ENCODE measurements at regions not wholly inside any gene's neighbourhood (a gene's known extent, or its start where the extent isn't known, plus 50 kb on each side); places are given as distances from the start of the nearest gene placed in this dataset.

- CTCF ChIA-PET = interaction anchor here (2.1 kb wide), 1 partner anchor 50 kb away, joined by 6 read pairs; no protein-coding TSS in a partner anchor
- POLR2A ChIA-PET = no interaction called here
- ATAC-seq = no peak
- Mint-ChIP-seq H3K36me3 (peaks cover 19% of the 10 kb centered on the region), H3K9me3 (peaks cover 19% of the 10 kb centered on the region), H3K27ac (no peak overlapping the region), H3K4me3 (no peak overlapping the region), H3K4me1 (peaks cover 12% of the 10 kb centered on the region), H3K27me3 (ENCODE audit: low read depth) (no peaks in the 10 kb centered on the region)
- no peak for DNase-seq (ENCODE audit: low spot score)
- TF ChIP-seq MYBL2 (CRISPR knock-in tag; IDR thresholded peaks at IDR 0.05) (no peak), SP1 (CRISPR knock-in tag; conservative IDR thresholded peaks at IDR 0.05) (no peak), NR1H2 (CRISPR knock-in tag; IDR thresholded peaks at IDR 0.05) (no peak), NR2C2 (CRISPR knock-in tag; IDR thresholded peaks at IDR 0.05) (no peak), GTF2I (CRISPR knock-in tag; conservative IDR thresholded peaks at IDR 0.05) (no peak), CTCF (IDR thresholded peaks at IDR 0.05) (no peak), ZNF512 (CRISPR knock-in tag; IDR thresholded peaks at IDR 0.05; ENCODE audit: borderline replicate concordance) (no peak), USF1 (CRISPR knock-in tag; IDR thresholded peaks at IDR 0.05) (no peak), ZNF416 (CRISPR knock-in tag; IDR thresholded peaks at IDR 0.05) (no peak), FOXJ3 (CRISPR knock-in tag; IDR thresholded peaks at IDR 0.05; ENCODE audit: borderline replicate concordance) (no peak)
- TF ChIP-seq, protein P1, sequence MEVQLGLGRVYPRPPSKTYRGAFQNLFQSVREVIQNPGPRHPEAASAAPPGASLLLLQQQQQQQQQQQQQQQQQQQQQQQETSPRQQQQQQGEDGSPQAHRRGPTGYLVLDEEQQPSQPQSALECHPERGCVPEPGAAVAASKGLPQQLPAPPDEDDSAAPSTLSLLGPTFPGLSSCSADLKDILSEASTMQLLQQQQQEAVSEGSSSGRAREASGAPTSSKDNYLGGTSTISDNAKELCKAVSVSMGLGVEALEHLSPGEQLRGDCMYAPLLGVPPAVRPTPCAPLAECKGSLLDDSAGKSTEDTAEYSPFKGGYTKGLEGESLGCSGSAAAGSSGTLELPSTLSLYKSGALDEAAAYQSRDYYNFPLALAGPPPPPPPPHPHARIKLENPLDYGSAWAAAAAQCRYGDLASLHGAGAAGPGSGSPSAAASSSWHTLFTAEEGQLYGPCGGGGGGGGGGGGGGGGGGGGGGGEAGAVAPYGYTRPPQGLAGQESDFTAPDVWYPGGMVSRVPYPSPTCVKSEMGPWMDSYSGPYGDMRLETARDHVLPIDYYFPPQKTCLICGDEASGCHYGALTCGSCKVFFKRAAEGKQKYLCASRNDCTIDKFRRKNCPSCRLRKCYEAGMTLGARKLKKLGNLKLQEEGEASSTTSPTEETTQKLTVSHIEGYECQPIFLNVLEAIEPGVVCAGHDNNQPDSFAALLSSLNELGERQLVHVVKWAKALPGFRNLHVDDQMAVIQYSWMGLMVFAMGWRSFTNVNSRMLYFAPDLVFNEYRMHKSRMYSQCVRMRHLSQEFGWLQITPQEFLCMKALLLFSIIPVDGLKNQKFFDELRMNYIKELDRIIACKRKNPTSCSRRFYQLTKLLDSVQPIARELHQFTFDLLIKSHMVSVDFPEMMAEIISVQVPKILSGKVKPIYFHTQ (CRISPR knock-in tag; IDR thresholded peaks at IDR 0.05) = no peak
Measured at GRCh38 chr16:86924537-86924936, 346.2 kb downstream of the FOXL1 start.

DNA sequence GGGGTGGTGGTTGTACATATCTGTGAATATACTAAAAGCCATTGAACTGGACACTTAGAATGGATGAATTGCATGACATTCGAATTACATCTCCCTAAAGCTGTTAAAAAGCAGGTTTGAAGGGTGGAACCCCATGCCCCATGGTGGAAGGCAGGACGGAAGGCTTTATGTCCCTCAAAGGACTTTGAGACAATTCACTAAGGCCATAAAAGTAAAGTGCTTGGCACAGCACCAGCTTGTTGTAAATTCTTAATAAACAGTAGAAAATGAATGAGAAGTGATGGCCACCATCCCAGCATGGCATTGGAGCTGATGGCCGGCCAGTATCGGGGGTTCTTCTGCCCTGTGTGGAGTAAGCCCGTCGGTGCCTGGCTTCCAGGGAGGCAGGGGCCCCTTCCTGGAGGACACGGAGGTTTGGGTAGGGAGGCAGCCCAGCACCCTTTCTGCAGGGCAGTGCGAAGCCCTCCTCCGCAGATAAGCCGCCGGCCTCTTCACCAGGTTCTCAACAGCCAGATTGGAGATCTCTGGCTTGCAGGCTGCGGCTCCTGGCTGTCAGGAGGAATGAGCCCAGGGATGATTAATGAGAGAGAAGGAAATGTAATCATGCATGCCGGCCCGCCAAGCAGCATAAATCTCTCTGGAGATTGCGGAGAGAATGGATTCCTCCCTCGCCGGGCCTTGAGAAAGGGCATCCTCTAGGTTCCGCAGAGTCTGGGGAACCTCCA lies 346.9 kb downstream of the FOXL1 start:
- Mint-ChIP-seq H3K27me3 (ENCODE audit: low read depth) (no peaks in the 10 kb centered on the region), H3K9me3 (peaks cover 19% of the 10 kb centered on the region), H3K4me3 (no peak overlapping the region), H3K4me1 (peaks cover 6% of the 10 kb centered on the region), H3K36me3 (peaks cover 17% of the 10 kb centered on the region), H3K27ac (no peak overlapping the region)
- no peak for DNase-seq (ENCODE audit: low spot score)
- ATAC-seq = no peak
- TF ChIP-seq USF1 (CRISPR knock-in tag; IDR thresholded peaks at IDR 0.05) (no peak), USF2 (CRISPR knock-in tag; IDR thresholded peaks at IDR 0.05) (no peak), CREB1 (CRISPR knock-in tag; IDR thresholded peaks at IDR 0.05) (no peak), CTCF (IDR thresholded peaks at IDR 0.05) (no peak), GABPB1 (CRISPR knock-in tag; IDR thresholded peaks at IDR 0.05) (no peak)
- ChIA-PET CTCF (interaction anchor here (2.1 kb wide), 1 partner anchor 51 kb away, joined by 6 read pairs; no protein-coding TSS in a partner anchor), POLR2A (no interaction called here)
